B cell (primary cell): ENCODE measurements at regions not wholly inside any gene's neighbourhood (a gene's known extent, or its start where the extent isn't known, plus 50 kb on each side); places are given as distances from the start of the nearest gene placed in this dataset.

Source experiments
- ATAC-seq: fragments of 200-7000 bp; cut with Tn5 transposase; one replicate; pipeline ENCODE4 v1.10.0; 2021; ENCODE audit warnings: low read depth, mild to moderate bottlenecking, moderate number of reproducible peaks, moderate library complexity
- CTCF ChIA-PET: fragments of 350-600 bp; sonication (Branson Sonifier 250); formaldehyde crosslinking; loops from one replicate; lab custom pipeline; 2021; ENCODE audit warnings: antibody characterized with exemption, inconsistent platforms; lab: Charles Lee
- POLR2A ChIA-PET: fragments of 350-600 bp; sonication (Branson Sonifier 250); formaldehyde crosslinking; loops from one replicate; lab custom pipeline; 2021; ENCODE audit warnings: antibody characterized with exemption; lab: Charles Lee
- DNase-seq: peaks from one replicate; pipeline ENCODE4 v3.0.0; 2013
- H2AFZ ChIP-seq: 2 replicates; pipeline ENCODE4 v1.6.1; 2012; ENCODE audit warnings: mild to moderate bottlenecking, low read depth, low read length; ENCODE audit not compliant: insufficient read depth, poor library complexity, severe bottlenecking
- H3K27ac ChIP-seq, 2 donors: 1 replicate in 1 of 2; 2 replicates in 1 of 2; pipeline ENCODE4 v1.5.1; 2012 to 2013; ENCODE audit warnings: low read length in 2 of 2, mild to moderate bottlenecking in 2 of 2, moderate library complexity in 1 of 2
- H3K27me3 ChIP-seq, 4 experiments: fragments of 200-600 bp in 1 of 4; sonication (generic) in 1 of 4; replicated peaks in 1 of 4; 1 replicate in 2 of 4; 2 replicates in 2 of 4; pipeline versions ENCODE4 v1.6.1 to v1.7.0; 2013 to 2016; ENCODE audit warnings: low read length in 3 of 4, mild to moderate bottlenecking in 2 of 4, mixed read lengths in 1 of 4, moderate library complexity in 1 of 4; ENCODE audit not compliant: insufficient read depth in 4 of 4, control insufficient read depth in 3 of 4; ENCODE audit errors: control extremely low read depth in 1 of 4
- H3K36me3 ChIP-seq, 2 experiments: replicated peaks in 1 of 2; 1 replicate in 1 of 2; 2 replicates in 1 of 2; pipeline versions ENCODE4 v1.6.1 to v1.7.1; 2013; ENCODE audit warnings: low read length in 1 of 2; ENCODE audit not compliant: insufficient read depth in 2 of 2, control insufficient read depth in 1 of 2; ENCODE audit errors: control extremely low read depth in 1 of 2, extremely low read depth in 1 of 2
- H3K4me1 ChIP-seq, 2 donors: fragments of 200-600 bp in 1 of 2; sonication (generic) in 1 of 2; 1 replicate in 1 of 2; 2 replicates in 1 of 2; pipeline versions ENCODE4 v1.5.1 to v1.6.1; 2013 to 2017; ENCODE audit warnings: low read length in 2 of 2; ENCODE audit not compliant: control insufficient read depth in 2 of 2, insufficient read depth in 2 of 2
- H3K4me2 ChIP-seq: replicated peaks from 2 replicates; pipeline ENCODE3; 2012; ENCODE audit warnings: mild to moderate bottlenecking, low read depth, low read length; ENCODE audit not compliant: poor library complexity, severe bottlenecking
- H3K4me3 ChIP-seq, 5 experiments: fragments of 200-600 bp in 1 of 5; sonication (generic) in 1 of 5; 1 replicate in 3 of 5; 2 replicates in 2 of 5; pipeline versions ENCODE4 v1.5.1 to v1.7.0; 2011 to 2016; ENCODE audit warnings: low read length in 4 of 5, mild to moderate bottlenecking in 4 of 5, low read depth in 2 of 5, control low read depth in 1 of 5, moderate library complexity in 1 of 5; ENCODE audit not compliant: insufficient read depth in 1 of 5; ENCODE audit errors: control extremely low read depth in 1 of 5, extremely low read depth in 1 of 5
- H3K79me2 ChIP-seq: fragments of 200-600 bp; sonication (generic); one replicate; pipeline ENCODE4 v1.6.0; 2016; ENCODE audit warnings: low read length; ENCODE audit not compliant: control insufficient read depth, insufficient read depth
- H3K9ac ChIP-seq: fragments of 200-600 bp; sonication (generic); 2 replicates; pipeline ENCODE4 v1.6.1; 2017; ENCODE audit warnings: mild to moderate bottlenecking, low read length, moderate library complexity
- H3K9me3 ChIP-seq, 3 donors: one replicate each; pipeline versions ENCODE4 v1.6.1 to v1.7.1; 2013; ENCODE audit warnings: low read length in 2 of 3; ENCODE audit not compliant: control insufficient read depth in 2 of 3, insufficient read depth in 1 of 3; ENCODE audit errors: control extremely low read depth in 1 of 3
- H4K20me1 ChIP-seq: 2 replicates; pipeline ENCODE4 v1.6.0; 2012; ENCODE audit warnings: mild to moderate bottlenecking, low read length; ENCODE audit not compliant: insufficient read depth, control insufficient read depth, poor library complexity, severe bottlenecking
- H3K27ac Mint-ChIP-seq: one replicate; pipeline ENCODE4 v1.8.0; 2021; ENCODE audit warnings: mixed read lengths
- H3K27me3 Mint-ChIP-seq: one replicate; pipeline ENCODE4 v1.8.0; 2021; ENCODE audit warnings: mixed read lengths
- H3K4me1 Mint-ChIP-seq: one replicate; pipeline ENCODE4 v1.8.0; 2021; ENCODE audit warnings: mixed read lengths
- H3K4me3 Mint-ChIP-seq: one replicate; pipeline ENCODE4 v1.8.0; 2021; ENCODE audit warnings: mixed read lengths
- H3K9me3 Mint-ChIP-seq: one replicate; pipeline ENCODE4 v1.8.0; 2022; ENCODE audit warnings: mixed read lengths; ENCODE audit not compliant: insufficient read depth
- EZH2 ChIP-seq: IDR thresholded peaks from 2 replicates; pipeline ENCODE4 v1.6.1; 2012; ENCODE audit warnings: borderline replicate concordance, low read depth, mild to moderate bottlenecking, moderate library complexity, low read length; ENCODE audit not compliant: insufficient read depth, poor library complexity, severe bottlenecking
- WGBS: methylation state at CpG from one replicate; pipeline ENCODE4 v1.1.5; 2013; ENCODE audit warnings: missing lambda C conversion rate; ENCODE audit not compliant: insufficient coverage; 5-methylcytosine and 5-hydroxymethylcytosine counted together
- intact Hi-C: fragments of 100-400 bp; cut with micrococcal nuclease; formaldehyde crosslinking; loops from one replicate; pipeline ENCODE4 v1.10.0; 2022
- TF ChIP-seq, protein P1 (sequence below): fragments of 200-600 bp; IDR thresholded peaks from one replicate; pipeline ENCODE4 v1.8.0; 2022; ENCODE audit warnings: antibody characterized with exemption, mild to moderate bottlenecking

- H3K27me3 ChIP-seq, result no peaks in the 10 kb centered on the region
- ATAC-seq, result no peak
- no peaks in the 10 kb centered on the region for H3K4me1 Mint-ChIP-seq
- ChIA-PET CTCF (interaction anchor here (0.5 kb wide), 1 partner anchor 31 kb away, joined by 3 read pairs; no protein-coding TSS in a partner anchor), POLR2A (no interaction called here)
- H3K9ac ChIP-seq, result no peak overlapping the region
- H2AFZ ChIP-seq, result no peak overlapping the region
- no peaks in the 10 kb centered on the region for H4K20me1 ChIP-seq
- no peaks in the 10 kb centered on the region for H3K27me3 Mint-ChIP-seq
- 57% methylated on average over 1 of the region's 5 CpGs for WGBS
- intact Hi-C loops, result no loop called here
- no peaks in the 10 kb centered on the region for H3K79me2 ChIP-seq
- H3K9me3 Mint-ChIP-seq, result no peaks in the 10 kb centered on the region
- DNase-seq, result no peak
- no peak for TF ChIP-seq EZH2
- TF ChIP-seq, protein P1, sequence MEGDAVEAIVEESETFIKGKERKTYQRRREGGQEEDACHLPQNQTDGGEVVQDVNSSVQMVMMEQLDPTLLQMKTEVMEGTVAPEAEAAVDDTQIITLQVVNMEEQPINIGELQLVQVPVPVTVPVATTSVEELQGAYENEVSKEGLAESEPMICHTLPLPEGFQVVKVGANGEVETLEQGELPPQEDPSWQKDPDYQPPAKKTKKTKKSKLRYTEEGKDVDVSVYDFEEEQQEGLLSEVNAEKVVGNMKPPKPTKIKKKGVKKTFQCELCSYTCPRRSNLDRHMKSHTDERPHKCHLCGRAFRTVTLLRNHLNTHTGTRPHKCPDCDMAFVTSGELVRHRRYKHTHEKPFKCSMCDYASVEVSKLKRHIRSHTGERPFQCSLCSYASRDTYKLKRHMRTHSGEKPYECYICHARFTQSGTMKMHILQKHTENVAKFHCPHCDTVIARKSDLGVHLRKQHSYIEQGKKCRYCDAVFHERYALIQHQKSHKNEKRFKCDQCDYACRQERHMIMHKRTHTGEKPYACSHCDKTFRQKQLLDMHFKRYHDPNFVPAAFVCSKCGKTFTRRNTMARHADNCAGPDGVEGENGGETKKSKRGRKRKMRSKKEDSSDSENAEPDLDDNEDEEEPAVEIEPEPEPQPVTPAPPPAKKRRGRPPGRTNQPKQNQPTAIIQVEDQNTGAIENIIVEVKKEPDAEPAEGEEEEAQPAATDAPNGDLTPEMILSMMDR, result no peak
- no peak overlapping the region for H3K4me3 ChIP-seq
- no peak overlapping the region for H3K27ac ChIP-seq
- no peak overlapping the region for H3K4me3 Mint-ChIP-seq
- H3K4me1 ChIP-seq, result no peaks in the 10 kb centered on the region
- H3K9me3 ChIP-seq, result no peaks in the 10 kb centered on the region
- H3K27ac Mint-ChIP-seq, result no peak overlapping the region
- no peaks in the 10 kb centered on the region for H3K36me3 ChIP-seq
- H3K4me2 ChIP-seq, result no peak overlapping the region
Measured at GRCh38 chr12:72082986-72083820, 144.6 kb downstream of the TPH2 start.

- intact Hi-C loops, result no loop called here
- Histone ChIP-seq H3K27me3 (no peaks in the 10 kb centered on the region), H3K36me3 (no peaks in the 10 kb centered on the region), H3K4me2 (no peak overlapping the region), H3K9ac (no peak overlapping the region), H3K4me1 (no peaks in the 10 kb centered on the region), H4K20me1 (no peaks in the 10 kb centered on the region), H3K4me3 (no peak overlapping the region), H2AFZ (no peak overlapping the region), H3K9me3 (no peaks in the 10 kb centered on the region), H3K27ac (no peak overlapping the region), H3K79me2 (no peaks in the 10 kb centered on the region)
- H3K27me3 Mint-ChIP-seq, result no peaks in the 10 kb centered on the region
- no peak overlapping the region for H3K4me3 Mint-ChIP-seq
- no peaks in the 10 kb centered on the region for H3K4me1 Mint-ChIP-seq
- CTCF ChIA-PET, result no interaction called here
- ATAC-seq (no peak), DNase-seq (no peak)
- no peaks in the 10 kb centered on the region for H3K9me3 Mint-ChIP-seq
- no peak overlapping the region for H3K27ac Mint-ChIP-seq
- POLR2A ChIA-PET, result no interaction called here
- no CpG with 5 or more reads among the region's 1 CpG for WGBS
- TF ChIP-seq, protein P1, result no peak
- no peak for TF ChIP-seq EZH2
Measured at GRCh38 chr12:72084061-72084460, 145.4 kb downstream of the TPH2 start.
